Esophagus muscularis mucosa (tissue), 4 donors: ENCODE measurements at regions not wholly inside any gene's neighbourhood (a gene's known extent, or its start where the extent isn't known, plus 50 kb on each side); places are given as distances from the start of the nearest gene placed in this dataset.

Source experiments
- DNase-seq: peaks from one replicate; pipeline ENCODE4 v3.0.0-alpha.2; 2017; ENCODE audit errors: extremely low spot score
- H3K27ac ChIP-seq, 4 donors: fragments of 200-600 bp; sonication (generic); replicated peaks in 1 of 4; 1 replicate in 3 of 4; 2 replicates in 1 of 4; pipeline ENCODE4 v1.5.1; 2016 to 2019; ENCODE audit warnings: mild to moderate bottlenecking in 1 of 4
- H3K27me3 ChIP-seq, 4 donors: fragments of 200-600 bp; sonication (generic); one replicate each; pipeline versions ENCODE4 v1.5.1 to v1.6.0; 2016 to 2019
- H3K36me3 ChIP-seq, 4 donors: fragments of 200-600 bp; sonication (generic); one replicate each; pipeline ENCODE4 v1.5.1; 2016 to 2019
- H3K4me1 ChIP-seq, 4 donors: fragments of 200-600 bp; sonication (generic); one replicate each; pipeline ENCODE4 v1.5.1; 2016 to 2019
- H3K4me3 ChIP-seq, 4 donors: fragments of 200-600 bp; sonication (generic); 1 replicate in 2 of 4; 2 replicates in 2 of 4; pipeline ENCODE4 v1.5.1; 2016 to 2019; ENCODE audit warnings: mild to moderate bottlenecking in 4 of 4, moderate library complexity in 1 of 4
- H3K9me3 ChIP-seq, 4 donors: fragments of 200-600 bp; sonication (generic); 1 replicate in 3 of 4; 2 replicates in 1 of 4; pipeline ENCODE4 v1.5.1; 2016 to 2019
- CTCF ChIP-seq, 3 experiments: fragments of 200-600 bp in 2 of 3; fragments of 450-650 bp in 1 of 3; sonication (generic) in 2 of 3; IDR thresholded peaks; one replicate each; pipeline ENCODE4 v1.5.1; 2017 to 2019; ENCODE audit warnings: antibody characterized with exemption in 3 of 3, mild to moderate bottlenecking in 2 of 3, moderate library complexity in 1 of 3
- EP300 ChIP-seq: sonication (generic); formaldehyde crosslinking; IDR thresholded peaks from one replicate; pipeline ENCODE4 v1.6.1; 2017; ENCODE audit warnings: antibody characterized with exemption
- POLR2A ChIP-seq: fragments of 450-650 bp; IDR thresholded peaks from one replicate; pipeline ENCODE4 v1.6.1; 2017; ENCODE audit warnings: antibody characterized with exemption, moderate library complexity, mild to moderate bottlenecking, low read depth
- POLR2AphosphoS5 ChIP-seq, 2 donors: sonication (generic); formaldehyde crosslinking; IDR thresholded peaks; one replicate each; pipeline ENCODE4 v1.6.1; 2017; ENCODE audit warnings: antibody characterized with exemption in 2 of 2
- WGBS: methylation state at CpG from one replicate; pipeline ENCODE4 v1.1.5; 2018; 5-methylcytosine and 5-hydroxymethylcytosine counted together
- intact Hi-C: fragments of 100-400 bp; cut with DNase I; formaldehyde crosslinking; loops from one replicate; pipeline ENCODE4 v1.15.1; 2023

- DNase-seq: no peak
Measured at GRCh38 chr14:62280366-62280765, 518.1 kb downstream of the SNAPC1 start.

GRCh38 chr14:62283837-62284236 lies 521.6 kb downstream of the SNAPC1 start:
- 76% methylated on average over 4 of the region's 4 CpGs for WGBS
- intact Hi-C loops: no loop called here
- no peak for DNase-seq

More at GRCh38 chr14:62280366-62280765, 518.1 kb downstream of the SNAPC1 start:
- Histone ChIP-seq H3K27ac (no peak overlapping the region), H3K4me3 (no peak overlapping the region), H3K4me1 (no peaks in the 10 kb centered on the region), H3K9me3 (no peaks in the 10 kb centered on the region), H3K27me3 (no peaks in the 10 kb centered on the region), H3K36me3 (no peaks in the 10 kb centered on the region)
- intact Hi-C loops: no loop called here
- TF ChIP-seq EP300: no peak
- TF ChIP-seq CTCF (IDR thresholded peaks at IDR 0.05): no peak
- TF ChIP-seq POLR2A: no peak
- TF ChIP-seq POLR2AphosphoS5 (IDR thresholded peaks at IDR 0.05): no peak

GRCh38 chr14:62289471-62289870 lies 527.3 kb downstream of the SNAPC1 start:
- 58% methylated on average over 3 of the region's 3 CpGs for WGBS
- intact Hi-C loops: no loop called here

More at GRCh38 chr14:62283837-62284236, 521.6 kb downstream of the SNAPC1 start:
- no peaks in the 10 kb centered on the region for H3K36me3 ChIP-seq
- no peak overlapping the region for H3K27ac ChIP-seq
- H3K27me3 ChIP-seq: no peaks in the 10 kb centered on the region
- no peaks in the 10 kb centered on the region for H3K4me1 ChIP-seq
- no peaks in the 10 kb centered on the region for H3K9me3 ChIP-seq
- TF ChIP-seq POLR2A (no peak), EP300 (no peak), CTCF (IDR thresholded peaks at IDR 0.05) (no peak), POLR2AphosphoS5 (IDR thresholded peaks at IDR 0.05) (no peak)
- no peak overlapping the region for H3K4me3 ChIP-seq

GRCh38 chr14:62301080-62301479 lies 538.9 kb downstream of the SNAPC1 start:
- H3K4me1 ChIP-seq: peaks cover 0 to 9% (median 3%) of the 10 kb centered on the region in 4 donors
- no peaks in the 10 kb centered on the region for H3K36me3 ChIP-seq
- 86% methylated on average over 1 of the region's 1 CpG for WGBS
- no peak for DNase-seq
- intact Hi-C loops: no loop called here
- H3K27me3 ChIP-seq: no peaks in the 10 kb centered on the region
- no peak overlapping the region for H3K4me3 ChIP-seq
- no peak for TF ChIP-seq CTCF (IDR thresholded peaks at IDR 0.05)
- no peak overlapping the region for H3K27ac ChIP-seq
- H3K9me3 ChIP-seq: no peaks in the 10 kb centered on the region

More at GRCh38 chr14:62289471-62289870, 527.3 kb downstream of the SNAPC1 start:
- no peaks in the 10 kb centered on the region for H3K9me3 ChIP-seq
- H3K27me3 ChIP-seq: no peaks in the 10 kb centered on the region
- no peaks in the 10 kb centered on the region for H3K4me1 ChIP-seq
- no peak for DNase-seq
- TF ChIP-seq POLR2A (no peak), CTCF (IDR thresholded peaks at IDR 0.05) (no peak), EP300 (no peak), POLR2AphosphoS5 (IDR thresholded peaks at IDR 0.05) (no peak)
- no peak overlapping the region for H3K4me3 ChIP-seq
- no peaks in the 10 kb centered on the region for H3K36me3 ChIP-seq
- no peak overlapping the region for H3K27ac ChIP-seq

- WGBS: 80% methylated on average over 1 of the region's 1 CpG
- peaks cover 0 to 9% (median 3%) of the 10 kb centered on the region in 4 donors for H3K4me1 ChIP-seq
- DNase-seq: no peak
- intact Hi-C loops: no loop called here
- no peaks in the 10 kb centered on the region for H3K27me3 ChIP-seq
- TF ChIP-seq POLR2A: no peak
- no peak for TF ChIP-seq EP300
- TF ChIP-seq CTCF (IDR thresholded peaks at IDR 0.05): no peak
- no peak for TF ChIP-seq POLR2AphosphoS5 (IDR thresholded peaks at IDR 0.05)
- H3K36me3 ChIP-seq: no peaks in the 10 kb centered on the region
- H3K9me3 ChIP-seq: no peaks in the 10 kb centered on the region
- no peak overlapping the region for H3K27ac ChIP-seq
- no peak overlapping the region for H3K4me3 ChIP-seq
Measured at GRCh38 chr14:62301911-62302310, 539.7 kb downstream of the SNAPC1 start.
